ENCODE measurements at regions not wholly inside any gene's neighbourhood (a gene's known extent, or its start where the extent isn't known, plus 50 kb on each side); places are given as distances from the start of the nearest gene placed in this dataset.

GRCh38 chr4:28772788-28773187 is 1912.1 kb downstream of the STIM2 start:
- TF ChIP-seq CEBPB (IDR thresholded peaks at IDR 0.05) (no peak), HOXB13 (CRISPR knock-in tag; IDR thresholded peaks at IDR 0.05; ENCODE audit: low read depth) (no peak), ZFP36 (IDR thresholded peaks at IDR 0.05; ENCODE audit: borderline replicate concordance, partially characterized antibody) (no peak), HOXB5 (CRISPR knock-in tag; IDR thresholded peaks at IDR 0.05) (no peak), ZC3H11A (IDR thresholded peaks at IDR 0.05) (no peak), JUN (IDR thresholded peaks at IDR 0.05) (no peak), FOSL2 (IDR thresholded peaks at IDR 0.05) (no peak), FOSL2 (CRISPR knock-in tag; IDR thresholded peaks at IDR 0.05) (no peak), EHF (CRISPR knock-in tag; IDR thresholded peaks at IDR 0.05) (no peak)
- TF ChIP-seq, protein P1, sequence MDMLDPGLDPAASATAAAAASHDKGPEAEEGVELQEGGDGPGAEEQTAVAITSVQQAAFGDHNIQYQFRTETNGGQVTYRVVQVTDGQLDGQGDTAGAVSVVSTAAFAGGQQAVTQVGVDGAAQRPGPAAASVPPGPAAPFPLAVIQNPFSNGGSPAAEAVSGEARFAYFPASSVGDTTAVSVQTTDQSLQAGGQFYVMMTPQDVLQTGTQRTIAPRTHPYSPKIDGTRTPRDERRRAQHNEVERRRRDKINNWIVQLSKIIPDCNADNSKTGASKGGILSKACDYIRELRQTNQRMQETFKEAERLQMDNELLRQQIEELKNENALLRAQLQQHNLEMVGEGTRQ (IDR thresholded peaks at IDR 0.05), result no peak
- TF ChIP-seq, protein P2, sequence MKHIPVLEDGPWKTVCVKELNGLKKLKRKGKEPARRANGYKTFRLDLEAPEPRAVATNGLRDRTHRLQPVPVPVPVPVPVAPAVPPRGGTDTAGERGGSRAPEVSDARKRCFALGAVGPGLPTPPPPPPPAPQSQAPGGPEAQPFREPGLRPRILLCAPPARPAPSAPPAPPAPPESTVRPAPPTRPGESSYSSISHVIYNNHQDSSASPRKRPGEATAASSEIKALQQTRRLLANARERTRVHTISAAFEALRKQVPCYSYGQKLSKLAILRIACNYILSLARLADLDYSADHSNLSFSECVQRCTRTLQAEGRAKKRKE (CRISPR knock-in tag; IDR thresholded peaks at IDR 0.05; ENCODE audit: low read depth), result no peak
- TF ChIP-seq, protein P3, sequence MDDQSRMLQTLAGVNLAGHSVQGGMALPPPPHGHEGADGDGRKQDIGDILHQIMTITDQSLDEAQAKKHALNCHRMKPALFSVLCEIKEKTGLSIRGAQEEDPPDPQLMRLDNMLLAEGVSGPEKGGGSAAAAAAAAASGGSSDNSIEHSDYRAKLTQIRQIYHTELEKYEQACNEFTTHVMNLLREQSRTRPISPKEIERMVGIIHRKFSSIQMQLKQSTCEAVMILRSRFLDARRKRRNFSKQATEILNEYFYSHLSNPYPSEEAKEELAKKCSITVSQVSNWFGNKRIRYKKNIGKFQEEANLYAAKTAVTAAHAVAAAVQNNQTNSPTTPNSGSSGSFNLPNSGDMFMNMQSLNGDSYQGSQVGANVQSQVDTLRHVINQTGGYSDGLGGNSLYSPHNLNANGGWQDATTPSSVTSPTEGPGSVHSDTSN (IDR thresholded peaks at IDR 0.05), result no peak
- ChIA-PET CTCF (no interaction called here), POLR2A (no interaction called here)
- no peaks in the 10 kb centered on the region for H3K9me3 ChIP-seq
- 10% methylated on average over 2 of the region's 2 CpGs for WGBS (ENCODE audit: missing lambda C conversion rate)
- H3K4me1 ChIP-seq, result no peaks in the 10 kb centered on the region
- FAIRE-seq (no peak), ATAC-seq (no peak), DNase-seq (ENCODE audit: low read depth in 1 of 2, low spot score in 1 of 2) (no peak)
- H3K4me2 ChIP-seq, result no peak overlapping the region
- no peak overlapping the region for H3K27ac ChIP-seq
- no peak overlapping the region for H3K4me3 ChIP-seq

DNA sequence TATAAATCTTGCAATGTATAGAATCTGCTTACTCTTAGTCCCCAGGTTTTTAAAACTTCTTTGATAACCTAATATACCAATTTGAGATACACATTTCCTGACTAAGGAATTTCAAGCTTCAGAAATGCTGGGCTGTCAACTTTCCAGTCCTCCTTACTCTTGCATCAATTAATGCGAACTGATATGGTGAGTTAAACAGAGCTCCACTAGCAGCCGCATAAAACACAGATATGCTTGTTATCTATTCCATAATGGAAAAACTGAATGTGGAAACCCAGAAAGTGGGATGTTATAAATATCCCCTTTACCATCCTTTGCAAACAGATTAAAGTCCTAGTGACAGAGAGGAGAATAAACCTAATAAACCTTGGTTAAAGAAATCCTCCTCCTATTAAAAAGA is 1913.7 kb downstream of the STIM2 start:
- H3K4me1 ChIP-seq, result no peaks in the 10 kb centered on the region
- H3K27ac ChIP-seq, result no peak overlapping the region
- DNase-seq (ENCODE audit: low read depth in 1 of 2, low spot score in 1 of 2) (no peak), FAIRE-seq (no peak), ATAC-seq (no peak)
- no peak overlapping the region for H3K4me3 ChIP-seq
- TF ChIP-seq ZFP36 (IDR thresholded peaks at IDR 0.05; ENCODE audit: borderline replicate concordance, partially characterized antibody) (no peak), CTCF (IDR thresholded peaks at IDR 0.05) (no peak), HOXA7 (CRISPR knock-in tag; IDR thresholded peaks at IDR 0.05) (no peak), NFE2L2 (conservative IDR thresholded peaks at IDR 0.05; ENCODE audit: low read length) (no peak), MAX (IDR thresholded peaks at IDR 0.05) (no peak), HDAC2 (IDR thresholded peaks at IDR 0.05) (no peak), MYC (IDR thresholded peaks at IDR 0.05; ENCODE audit: borderline replicate concordance, low read length) (no peak), CBX2 (IDR thresholded peaks at IDR 0.05; ENCODE audit: borderline replicate concordance, low read depth) (no peak), RNF2 (IDR thresholded peaks at IDR 0.05; ENCODE audit: borderline replicate concordance, low read depth) (no peak), RCOR1 (IDR thresholded peaks at IDR 0.05; ENCODE audit: low read depth, low read length) (no peak), POLR2A (IDR thresholded peaks at IDR 0.05; ENCODE audit: low read length) (no peak), MAFK (IDR thresholded peaks at IDR 0.05; ENCODE audit: partially characterized antibody) (no peak), KDM1A (IDR thresholded peaks at IDR 0.05; ENCODE audit: low read depth) (no peak), HOXB13 (CRISPR knock-in tag; IDR thresholded peaks at IDR 0.05; ENCODE audit: low read depth) (no peak), BCL3 (IDR thresholded peaks at IDR 0.05) (no peak), RFX5 (IDR thresholded peaks at IDR 0.05) (no peak), HOXB5 (CRISPR knock-in tag; IDR thresholded peaks at IDR 0.05) (no peak), GATA3 (IDR thresholded peaks at IDR 0.05; ENCODE audit: borderline replicate concordance) (no peak)
- TF ChIP-seq, protein P4, sequence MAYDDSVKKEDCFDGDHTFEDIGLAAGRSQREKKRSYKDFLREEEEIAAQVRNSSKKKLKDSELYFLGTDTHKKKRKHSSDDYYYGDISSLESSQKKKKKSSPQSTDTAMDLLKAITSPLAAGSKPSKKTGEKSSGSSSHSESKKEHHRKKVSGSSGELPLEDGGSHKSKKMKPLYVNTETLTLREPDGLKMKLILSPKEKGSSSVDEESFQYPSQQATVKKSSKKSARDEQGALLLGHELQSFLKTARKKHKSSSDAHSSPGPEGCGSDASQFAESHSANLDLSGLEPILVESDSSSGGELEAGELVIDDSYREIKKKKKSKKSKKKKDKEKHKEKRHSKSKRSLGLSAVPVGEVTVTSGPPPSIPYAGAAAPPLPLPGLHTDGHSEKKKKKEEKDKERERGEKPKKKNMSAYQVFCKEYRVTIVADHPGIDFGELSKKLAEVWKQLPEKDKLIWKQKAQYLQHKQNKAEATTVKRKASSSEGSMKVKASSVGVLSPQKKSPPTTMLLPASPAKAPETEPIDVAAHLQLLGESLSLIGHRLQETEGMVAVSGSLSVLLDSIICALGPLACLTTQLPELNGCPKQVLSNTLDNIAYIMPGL (CRISPR knock-in tag; IDR thresholded peaks at IDR 0.05; ENCODE audit: borderline replicate concordance), result no peak
- TF ChIP-seq, protein P5, sequence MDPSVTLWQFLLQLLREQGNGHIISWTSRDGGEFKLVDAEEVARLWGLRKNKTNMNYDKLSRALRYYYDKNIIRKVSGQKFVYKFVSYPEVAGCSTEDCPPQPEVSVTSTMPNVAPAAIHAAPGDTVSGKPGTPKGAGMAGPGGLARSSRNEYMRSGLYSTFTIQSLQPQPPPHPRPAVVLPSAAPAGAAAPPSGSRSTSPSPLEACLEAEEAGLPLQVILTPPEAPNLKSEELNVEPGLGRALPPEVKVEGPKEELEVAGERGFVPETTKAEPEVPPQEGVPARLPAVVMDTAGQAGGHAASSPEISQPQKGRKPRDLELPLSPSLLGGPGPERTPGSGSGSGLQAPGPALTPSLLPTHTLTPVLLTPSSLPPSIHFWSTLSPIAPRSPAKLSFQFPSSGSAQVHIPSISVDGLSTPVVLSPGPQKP (IDR thresholded peaks at IDR 0.05; ENCODE audit: low read depth, low read length), result no peak
- no peak overlapping the region for H3K4me2 ChIP-seq
- WGBS (ENCODE audit: missing lambda C conversion rate), result 51% methylated on average over 2 of the region's 2 CpGs
- ChIA-PET POLR2A (no interaction called here), CTCF (no interaction called here)
- H3K9me3 ChIP-seq, result no peaks in the 10 kb centered on the region
